HG03457 (cell line): ENCODE measurements at regions not wholly inside any gene's neighbourhood (a gene's known extent, or its start where the extent isn't known, plus 50 kb on each side); places are given as distances from the start of the nearest gene placed in this dataset.

Source experiments
- ATAC-seq: cut with Tn5 transposase; IDR thresholded peaks from one replicate; pipeline ENCODE4 v1.9.1; 2021; ENCODE audit warnings: moderate number of reproducible peaks; ENCODE audit not compliant: unreplicated experiment

DNA sequence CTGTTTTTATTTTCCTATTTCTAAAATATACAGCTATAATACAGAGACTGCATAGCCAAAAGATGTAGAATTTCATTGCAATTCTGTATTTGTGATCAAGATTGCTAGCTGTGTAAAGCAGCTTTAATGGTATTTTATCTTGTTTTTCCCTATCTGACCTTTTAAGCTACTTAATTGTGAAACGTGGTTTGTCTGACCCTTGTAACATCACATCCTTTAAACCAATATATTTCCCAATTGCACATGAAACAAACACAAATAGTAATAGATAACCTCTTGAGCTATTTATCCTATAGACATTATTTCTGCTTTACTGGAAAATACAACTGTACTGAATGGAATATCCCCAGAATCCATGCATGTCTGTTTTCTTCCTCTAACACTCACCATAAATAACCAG lies 112.2 kb upstream of the PLPPR4 start:
- ATAC-seq: no peak

- no peak for ATAC-seq
Observed at GRCh38 chr1:99163671-99164070, 100.6 kb upstream of the PLPPR4 start.

GRCh38 chr1:99170516-99170915 lies 93.8 kb upstream of the PLPPR4 start:
- no peak for ATAC-seq

DNA sequence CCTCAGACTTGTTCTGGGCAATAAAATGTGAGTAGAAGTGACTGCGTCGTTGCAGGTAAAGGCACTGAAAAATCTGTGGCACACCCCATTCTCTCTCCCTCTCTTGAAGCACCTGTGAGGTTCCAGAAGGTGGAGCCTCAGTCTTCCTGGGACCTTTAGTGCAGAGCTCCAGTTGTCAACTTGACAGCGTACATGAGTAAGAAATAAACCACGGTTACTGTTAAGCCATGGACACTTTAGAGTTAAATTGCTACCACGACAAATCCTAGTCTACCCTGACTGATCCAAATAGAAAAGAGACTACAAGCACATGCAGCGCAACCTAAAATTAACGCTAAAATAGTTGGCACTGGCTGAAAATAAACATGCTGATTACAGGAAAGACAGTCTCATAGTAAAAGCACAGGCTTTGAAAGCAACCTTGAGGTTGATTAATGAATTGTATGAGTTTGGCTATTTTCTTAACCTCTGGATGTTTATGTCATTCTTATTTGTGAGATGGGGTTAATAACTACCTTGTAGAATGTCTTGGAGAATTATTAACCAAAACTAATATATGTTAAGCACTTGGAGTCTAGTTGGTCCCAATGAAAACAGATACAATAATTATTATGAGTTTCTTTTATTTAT lies 93.0 kb upstream of the PLPPR4 start:
- ATAC-seq: no peak

GRCh38 chr1:99173282-99173681 lies 91.0 kb upstream of the PLPPR4 start:
- ATAC-seq: no peak

GRCh38 chr1:99173900-99174299 lies 90.4 kb upstream of the PLPPR4 start:
- ATAC-seq: no peak

DNA sequence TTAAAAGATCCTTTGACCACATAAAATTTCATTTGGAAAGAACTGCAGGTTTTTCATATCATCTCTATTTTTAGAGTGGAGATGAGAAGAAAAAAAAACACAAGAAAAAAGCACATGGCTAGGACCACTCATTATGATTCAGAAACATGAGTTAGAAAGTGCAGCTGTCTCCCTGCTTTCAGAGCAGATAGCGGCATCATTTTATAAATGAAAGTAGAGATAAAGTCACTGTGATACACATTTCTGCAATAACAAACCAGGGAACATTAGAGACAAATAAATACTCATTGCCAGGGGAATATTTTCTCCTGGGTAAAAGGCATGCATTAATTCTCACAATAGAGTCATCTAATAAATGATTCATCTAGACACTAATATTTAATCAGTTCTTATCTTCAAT lies 87.5 kb upstream of the PLPPR4 start:
- no peak for ATAC-seq

DNA sequence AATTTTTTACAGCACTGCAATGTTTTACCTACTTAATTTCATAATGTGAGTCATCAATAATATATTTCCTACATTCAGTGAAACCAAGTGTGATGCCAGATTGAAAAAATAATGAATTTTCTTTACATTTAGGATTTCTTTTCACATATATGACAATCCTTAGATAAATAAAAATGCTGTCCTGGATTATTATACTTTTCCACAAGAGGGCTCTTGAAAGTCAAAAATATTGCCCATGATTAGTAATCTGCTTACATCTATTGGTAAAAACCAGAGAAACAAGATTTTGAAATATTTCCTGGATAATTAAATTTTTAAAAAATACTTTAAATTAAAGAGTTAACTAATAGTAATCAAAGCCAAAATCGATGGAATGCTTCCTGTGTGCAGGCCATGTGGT lies 86.8 kb upstream of the PLPPR4 start:
- no peak for ATAC-seq

DNA sequence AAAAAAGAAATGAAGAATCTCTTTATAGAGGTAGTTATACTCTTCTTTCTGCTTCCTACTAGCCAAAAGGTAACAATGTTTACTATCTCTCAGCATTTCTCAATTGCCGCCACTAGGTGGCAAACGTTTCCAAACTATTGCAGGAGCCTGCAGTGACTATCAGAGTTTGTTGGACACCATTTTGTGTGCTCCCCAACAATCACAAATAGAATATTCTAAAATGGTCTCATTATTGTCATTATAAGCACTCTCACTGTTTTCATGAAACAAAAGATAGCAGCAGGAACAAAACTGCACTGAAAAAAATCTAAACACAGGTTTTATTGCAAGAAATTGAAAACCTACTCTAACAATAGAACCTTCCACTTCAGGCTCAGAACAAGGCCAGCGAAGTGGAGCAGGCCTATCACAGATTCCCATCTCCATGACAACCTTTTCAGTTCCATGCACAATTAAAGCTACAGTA lies 83.9 kb upstream of the PLPPR4 start:
- peak; percentile 98 for ATAC-seq

DNA sequence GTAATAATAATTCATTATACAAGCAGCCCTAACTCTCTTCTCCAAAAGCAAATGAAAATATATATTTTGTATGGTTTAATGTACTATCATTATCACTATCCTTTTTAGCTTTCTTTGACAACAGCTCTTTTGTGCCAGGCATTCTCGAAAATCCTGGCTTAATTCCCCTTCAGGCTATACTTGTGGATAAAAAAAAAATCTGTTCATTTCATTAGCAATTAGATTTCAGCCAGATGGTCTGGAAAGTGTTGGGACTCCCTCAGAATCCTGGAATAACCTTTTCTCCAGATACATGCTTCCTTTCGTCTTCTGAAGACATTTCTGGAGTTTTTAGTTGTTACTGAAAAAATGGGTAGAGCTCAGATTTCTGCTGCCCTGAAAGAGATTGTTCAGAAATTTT lies 83.4 kb upstream of the PLPPR4 start:
- no peak for ATAC-seq

DNA sequence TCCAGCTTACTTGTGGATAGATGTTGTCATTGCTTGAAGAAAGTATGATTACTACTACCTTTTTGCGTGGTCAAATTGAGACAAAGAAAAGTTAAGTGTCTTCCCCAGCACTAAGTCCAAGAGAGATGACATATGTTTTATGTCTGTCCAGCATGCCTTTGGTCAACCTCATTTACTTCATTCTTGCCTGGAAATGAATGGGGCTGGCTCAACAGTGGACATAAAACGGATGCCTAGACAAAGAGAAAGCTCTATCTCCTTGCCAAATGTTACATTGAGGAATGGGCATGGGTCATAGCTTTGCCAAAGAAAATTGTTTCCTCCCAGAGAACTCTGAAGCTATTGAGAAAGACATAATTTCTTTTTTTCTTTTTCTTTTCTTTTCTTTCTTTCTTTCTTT lies 82.4 kb upstream of the PLPPR4 start:
- ATAC-seq: no peak

- no peak for ATAC-seq
Observed at GRCh38 chr1:99185196-99185595, 79.1 kb upstream of the PLPPR4 start.

DNA sequence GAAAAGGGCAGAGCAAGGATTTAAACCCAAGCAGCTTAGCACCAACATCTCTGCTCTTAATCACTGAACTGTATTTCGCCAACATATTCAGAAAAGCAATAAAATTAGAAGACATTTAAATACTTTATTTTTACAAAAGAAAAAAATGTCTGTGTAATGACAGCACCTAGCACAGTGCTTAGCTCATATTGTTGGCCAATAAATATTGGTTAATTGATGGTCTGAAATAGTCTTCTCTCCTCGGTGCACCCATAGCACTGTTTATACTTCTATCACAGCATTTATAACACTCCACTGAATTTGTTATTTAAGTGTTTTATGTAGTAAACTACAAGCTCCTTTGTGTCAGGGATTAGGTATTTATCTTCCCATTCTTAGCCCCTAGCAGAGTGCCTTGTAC lies 70.9 kb upstream of the PLPPR4 start:
- no peak for ATAC-seq

DNA sequence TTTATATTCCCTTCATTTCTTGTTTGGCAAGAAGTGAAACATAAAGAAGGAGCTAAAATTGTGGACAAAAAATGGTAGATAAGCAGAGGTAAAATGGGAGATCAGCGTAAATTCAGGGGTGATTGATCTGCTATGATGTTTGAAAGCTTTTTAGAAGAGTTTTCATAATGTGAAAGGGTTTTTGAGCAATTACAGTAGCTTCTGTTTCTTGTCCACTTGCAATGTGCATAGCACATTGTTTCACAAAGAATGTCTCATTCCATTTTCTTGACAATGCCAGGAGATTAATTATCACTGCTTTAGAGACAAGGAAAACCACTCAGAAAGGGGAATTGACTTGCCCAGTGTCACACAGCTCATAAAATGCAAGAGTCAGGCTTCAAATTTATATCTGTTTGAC lies 65.9 kb upstream of the PLPPR4 start:
- no peak for ATAC-seq

GRCh38 chr1:99207216-99207615 lies 57.1 kb upstream of the PLPPR4 start:
- no peak for ATAC-seq
